Osteoblast (primary cell): ENCODE measurements at regions not wholly inside any gene's neighbourhood (a gene's known extent, or its start where the extent isn't known, plus 50 kb on each side); places are given as distances from the start of the nearest gene placed in this dataset.

Experiments used
- DNase-seq: peaks from one replicate; pipeline ENCODE4 v3.0.0; 2011; ENCODE audit warnings: low spot score, mixed read lengths; ENCODE audit not compliant: insufficient read length; ENCODE audit errors: missing footprints
- H2AFZ ChIP-seq: 2 replicates; pipeline ENCODE4 v1.6.0; 2011; ENCODE audit warnings: mild to moderate bottlenecking, low read length
- H3K27ac ChIP-seq: 2 replicates; pipeline ENCODE4 v1.5.1; 2011; ENCODE audit warnings: mild to moderate bottlenecking, low read depth, low read length, moderate library complexity
- H3K27me3 ChIP-seq: 2 replicates; pipeline ENCODE4 v1.6.0; 2012; ENCODE audit warnings: mild to moderate bottlenecking, control low read depth, inconsistent platforms, low read length, moderate library complexity; ENCODE audit not compliant: insufficient read depth
- H3K36me3 ChIP-seq: 2 replicates; pipeline ENCODE4 v1.5.1; 2011; ENCODE audit warnings: mild to moderate bottlenecking, low read length, control low read depth, moderate library complexity; ENCODE audit not compliant: insufficient read depth
- H3K4me1 ChIP-seq: 2 replicates; pipeline ENCODE4 v1.5.1; 2011; ENCODE audit warnings: mild to moderate bottlenecking, low read length, control low read depth, moderate library complexity; ENCODE audit not compliant: insufficient read depth
- H3K4me2 ChIP-seq: 2 replicates; pipeline ENCODE4 v1.6.0; 2011; ENCODE audit warnings: mild to moderate bottlenecking, low read length; ENCODE audit not compliant: insufficient read depth
- H3K4me3 ChIP-seq: fragments of 200-600 bp; sonication (generic); 3 replicates; pipeline ENCODE4 v1.5.1; 2012; ENCODE audit warnings: mild to moderate bottlenecking, low read length, inconsistent platforms; ENCODE audit not compliant: insufficient read depth
- H3K79me2 ChIP-seq: 2 replicates; pipeline ENCODE4 v1.6.0; 2012; ENCODE audit warnings: mild to moderate bottlenecking, low read length, control low read depth, inconsistent platforms; ENCODE audit not compliant: insufficient read depth
- H3K9me3 ChIP-seq: 2 replicates; pipeline ENCODE4 v1.5.1; 2011; ENCODE audit warnings: low read depth, low read length, control low read depth
- H4K20me1 ChIP-seq: 2 replicates; pipeline ENCODE4 v1.6.0; 2012; ENCODE audit warnings: mild to moderate bottlenecking, low read length, control low read depth; ENCODE audit not compliant: insufficient read depth
- CTCF ChIP-seq: IDR thresholded peaks from 2 replicates; pipeline ENCODE4 v1.5.1; 2011; ENCODE audit warnings: mild to moderate bottlenecking, low read depth, low read length, moderate library complexity; ENCODE audit errors: extremely low read depth

GRCh38 chr3:46097691-46098241 lies 70.5 kb upstream of the XCR1 start:
- no peak overlapping the region for H3K4me3 ChIP-seq
- peaks cover 21% of the 10 kb centered on the region for H3K4me1 ChIP-seq
- H4K20me1 ChIP-seq: no peaks in the 10 kb centered on the region
- H3K4me2 ChIP-seq: peak overlapping the region; percentile 49
- H3K27me3 ChIP-seq: no peaks in the 10 kb centered on the region
- H3K79me2 ChIP-seq: no peaks in the 10 kb centered on the region
- H3K36me3 ChIP-seq: no peaks in the 10 kb centered on the region
- H3K27ac ChIP-seq: peak overlapping the region; percentile 81
- DNase-seq: peak; percentile 77
- no peak for TF ChIP-seq CTCF
- H3K9me3 ChIP-seq: no peaks in the 10 kb centered on the region
- H2AFZ ChIP-seq: peak overlapping the region; percentile 80

- no peaks in the 10 kb centered on the region for H3K9me3 ChIP-seq
- H3K4me1 ChIP-seq: peaks cover 21% of the 10 kb centered on the region
- H3K27ac ChIP-seq: peak overlapping the region; percentile 81
- no peak for TF ChIP-seq CTCF
- H3K4me3 ChIP-seq: no peak overlapping the region
- DNase-seq: no peak
- H3K36me3 ChIP-seq: no peaks in the 10 kb centered on the region
- no peaks in the 10 kb centered on the region for H4K20me1 ChIP-seq
- no peaks in the 10 kb centered on the region for H3K79me2 ChIP-seq
- no peak overlapping the region for H2AFZ ChIP-seq
- no peak overlapping the region for H3K4me2 ChIP-seq
- no peaks in the 10 kb centered on the region for H3K27me3 ChIP-seq
These were observed 69.5 kb upstream of the XCR1 start for GRCh38 chr3:46096781-46097180.

GRCh38 chr3:46096336-46096735 lies 69.1 kb upstream of the XCR1 start:
- Histone ChIP-seq H3K79me2 (no peaks in the 10 kb centered on the region), H2AFZ (no peak overlapping the region), H3K9me3 (no peaks in the 10 kb centered on the region), H3K4me3 (no peak overlapping the region), H3K27me3 (no peaks in the 10 kb centered on the region), H4K20me1 (no peaks in the 10 kb centered on the region), H3K36me3 (no peaks in the 10 kb centered on the region), H3K27ac (no peak overlapping the region), H3K4me2 (no peak overlapping the region), H3K4me1 (peaks cover 21% of the 10 kb centered on the region)
- TF ChIP-seq CTCF: no peak
- DNase-seq: peak; percentile 46

- no peaks in the 10 kb centered on the region for H3K79me2 ChIP-seq
- DNase-seq: no peak
- H4K20me1 ChIP-seq: no peaks in the 10 kb centered on the region
- peaks cover 23% of the 10 kb centered on the region for H3K4me1 ChIP-seq
- H2AFZ ChIP-seq: no peak overlapping the region
- no peak for TF ChIP-seq CTCF
- no peaks in the 10 kb centered on the region for H3K36me3 ChIP-seq
- H3K4me2 ChIP-seq: no peak overlapping the region
- H3K27me3 ChIP-seq: no peaks in the 10 kb centered on the region
- no peaks in the 10 kb centered on the region for H3K9me3 ChIP-seq
- H3K27ac ChIP-seq: no peak overlapping the region
- no peak overlapping the region for H3K4me3 ChIP-seq
These were observed 68.0 kb upstream of the XCR1 start for GRCh38 chr3:46095307-46095706.
